Activated CD8-positive, alpha-beta memory T cell treated with anti-CD3 and anti-CD28 coated beads for 48 hours (primary cell): ENCODE measurements at regions not wholly inside any gene's neighbourhood (a gene's known extent, or its start where the extent isn't known, plus 50 kb on each side); places are given as distances from the start of the nearest gene placed in this dataset.

Experiments
- DNase-seq, 3 experiments: peaks; one replicate each; pipeline ENCODE4 v3.0.0-alpha.2; 2020; ENCODE audit warnings: low read depth in 2 of 3, low spot score in 2 of 3

- DNase-seq, result no peak
These were observed 239.6 kb upstream of the TRAM1L1 start for GRCh38 chr4:117324851-117325491.

GRCh38 chr4:117326091-117326490 is 240.7 kb upstream of the TRAM1L1 start:
- DNase-seq, result no peak

GRCh38 chr4:117327491-117327890 is 242.1 kb upstream of the TRAM1L1 start:
- no peak for DNase-seq

DNA sequence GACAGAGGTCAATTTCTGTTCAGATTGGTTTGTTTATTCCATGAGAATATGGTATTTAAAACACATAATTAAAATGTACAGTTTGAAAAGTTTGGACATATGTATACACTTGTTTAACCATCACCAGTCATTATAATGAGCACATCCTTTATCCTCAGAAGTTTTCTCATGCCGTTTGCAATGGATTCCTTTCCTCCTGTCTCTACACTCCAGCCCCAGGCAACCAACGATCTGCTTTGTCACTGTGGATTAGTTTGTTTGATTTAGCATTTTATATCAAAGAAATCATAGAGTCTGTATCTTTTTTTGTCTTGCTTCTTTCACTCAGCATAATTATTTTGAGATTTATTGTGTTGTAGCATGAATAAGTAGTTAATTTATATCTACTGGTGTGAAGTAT is 243.0 kb upstream of the TRAM1L1 start:
- DNase-seq, result no peak

DNA sequence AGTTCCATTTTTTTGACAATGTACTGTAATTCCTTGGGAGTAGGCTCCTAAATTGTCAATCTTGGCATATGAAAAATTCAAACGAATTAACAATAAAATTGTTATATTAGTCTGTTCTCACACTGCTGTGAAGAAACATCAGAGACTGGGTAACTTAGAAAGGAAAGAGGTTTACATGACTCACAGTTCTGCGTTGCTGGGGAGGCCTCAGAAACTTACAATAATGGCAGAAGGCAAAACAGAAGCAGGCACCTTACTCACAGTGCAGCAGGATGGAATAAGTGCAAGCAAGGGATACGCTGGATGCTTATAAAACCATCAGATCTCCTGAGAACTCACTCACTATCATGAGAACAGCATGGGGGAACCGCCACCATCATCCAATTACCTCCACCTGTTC is 246.4 kb upstream of the TRAM1L1 start:
- DNase-seq, result no peak

DNA sequence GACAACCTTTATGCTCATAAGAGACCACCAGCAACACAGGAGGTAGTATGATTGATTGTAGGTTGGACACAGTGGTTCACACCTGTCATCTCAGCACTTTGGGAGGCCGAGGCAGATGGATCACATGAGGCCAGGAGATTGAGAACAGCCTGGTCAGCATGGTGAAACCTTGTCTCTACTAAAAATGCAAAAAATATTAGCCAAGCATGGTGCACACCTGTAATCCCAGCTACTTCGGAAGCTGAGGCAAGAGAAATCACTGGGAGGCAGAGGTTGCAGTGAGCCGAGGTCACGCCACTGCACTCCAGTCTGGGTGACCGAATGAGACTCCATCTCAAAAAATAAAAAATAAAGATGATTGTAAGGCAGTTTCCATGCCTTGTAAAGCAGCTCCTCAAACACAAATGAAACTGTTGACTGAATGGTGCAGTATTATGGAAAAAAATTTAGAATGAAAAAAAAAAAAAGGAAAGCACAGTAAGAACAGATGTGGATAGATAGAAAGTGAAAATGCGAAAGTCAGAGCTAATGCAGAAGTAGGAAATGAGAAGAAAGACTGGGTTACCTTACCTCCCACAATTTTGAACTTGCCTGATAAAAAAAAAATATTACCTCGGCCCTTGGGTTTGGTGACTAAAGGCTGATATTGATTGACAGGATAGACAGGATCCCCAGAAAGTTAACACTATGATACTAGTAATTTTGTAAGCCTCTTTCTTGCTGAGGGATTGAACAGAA is 249.2 kb upstream of the TRAM1L1 start:
- no peak for DNase-seq

- DNase-seq, result no peak
These were observed 272.1 kb upstream of the TRAM1L1 start for GRCh38 chr4:117357437-117357836.

DNA sequence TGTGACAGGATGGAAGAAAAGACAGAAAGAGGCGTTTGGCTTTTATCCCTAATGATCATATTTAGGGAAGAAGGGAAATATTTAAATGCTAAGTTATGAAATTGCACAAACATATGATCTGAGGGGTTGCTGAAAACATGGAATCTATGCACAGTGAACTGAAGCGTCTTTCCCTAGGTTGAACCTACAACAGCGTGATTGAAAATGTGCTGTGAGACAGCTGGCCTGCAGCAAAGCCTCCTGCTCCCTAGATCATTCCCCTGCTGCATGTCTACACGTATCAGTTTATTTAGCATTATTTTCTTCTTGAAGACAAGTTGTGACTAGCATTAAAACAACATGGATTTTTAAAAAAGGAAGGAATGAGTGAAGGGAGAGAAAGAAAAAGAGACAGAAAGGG is 272.5 kb upstream of the TRAM1L1 start:
- no peak for DNase-seq

DNA sequence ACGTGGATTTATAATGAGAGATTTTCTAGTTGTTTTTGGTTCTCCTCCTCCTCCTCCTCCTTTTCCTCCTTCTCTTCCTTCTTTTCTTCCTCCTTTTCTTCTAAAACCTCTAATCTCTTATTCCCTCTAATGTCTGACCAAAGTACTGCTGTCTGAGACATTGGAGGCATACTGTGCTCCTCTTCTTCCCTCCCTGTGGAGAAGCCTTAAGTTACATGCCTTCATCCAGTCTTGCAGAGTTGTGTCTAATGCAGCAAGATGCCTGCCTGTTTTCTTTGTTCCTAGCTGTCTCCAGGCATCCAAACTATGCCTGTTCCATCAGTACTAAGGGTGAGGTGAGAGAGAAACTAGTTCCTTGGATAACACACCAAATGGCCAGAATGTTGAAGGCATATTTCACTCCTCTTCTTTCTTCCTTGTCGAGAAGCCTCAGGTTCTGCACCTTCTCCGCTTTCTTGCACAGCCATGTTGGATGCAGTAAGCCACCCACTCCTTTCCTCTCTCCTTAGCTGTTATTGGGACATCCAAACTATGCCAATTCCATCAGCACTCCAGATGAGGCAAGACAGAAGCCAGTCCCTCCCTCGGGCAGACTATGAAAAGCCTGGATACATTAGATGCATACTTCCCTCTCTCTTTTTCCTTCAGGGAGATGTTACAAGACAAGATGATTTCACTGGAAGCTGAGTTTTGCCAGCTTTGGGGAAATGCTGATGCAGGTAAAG is 285.7 kb upstream of the TRAM1L1 start:
- DNase-seq, result no peak

GRCh38 chr4:117375101-117375500 is 289.7 kb upstream of the TRAM1L1 start:
- no peak for DNase-seq

DNA sequence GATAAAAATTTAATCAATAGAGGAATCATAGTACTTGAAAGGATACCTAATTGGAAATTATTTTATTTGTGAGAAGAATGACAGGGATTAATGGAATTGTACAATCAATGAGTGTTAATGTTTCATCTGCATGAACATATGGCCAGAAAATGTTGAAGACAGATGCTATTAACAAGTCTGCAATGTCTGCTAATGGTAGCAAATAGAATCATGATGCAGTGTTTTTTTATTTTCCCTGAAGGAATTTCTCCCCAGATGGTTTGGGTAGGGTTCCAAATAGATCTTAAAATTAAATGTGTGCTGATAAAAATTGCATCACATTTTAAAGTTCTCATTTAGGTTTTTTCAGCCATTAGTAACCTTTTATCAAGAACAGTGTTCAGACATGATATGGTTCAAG is 291.3 kb upstream of the TRAM1L1 start:
- DNase-seq, result no peak

- DNase-seq, result no peak
These were observed 293.6 kb upstream of the TRAM1L1 start for GRCh38 chr4:117378942-117379341.

- DNase-seq, result no peak
These were observed 298.1 kb upstream of the TRAM1L1 start for GRCh38 chr4:117383468-117383867.

- DNase-seq, result no peak
These were observed 300.1 kb upstream of the TRAM1L1 start for GRCh38 chr4:117385526-117385925.

GRCh38 chr4:117387072-117387471 is 301.7 kb upstream of the TRAM1L1 start:
- no peak for DNase-seq

DNA sequence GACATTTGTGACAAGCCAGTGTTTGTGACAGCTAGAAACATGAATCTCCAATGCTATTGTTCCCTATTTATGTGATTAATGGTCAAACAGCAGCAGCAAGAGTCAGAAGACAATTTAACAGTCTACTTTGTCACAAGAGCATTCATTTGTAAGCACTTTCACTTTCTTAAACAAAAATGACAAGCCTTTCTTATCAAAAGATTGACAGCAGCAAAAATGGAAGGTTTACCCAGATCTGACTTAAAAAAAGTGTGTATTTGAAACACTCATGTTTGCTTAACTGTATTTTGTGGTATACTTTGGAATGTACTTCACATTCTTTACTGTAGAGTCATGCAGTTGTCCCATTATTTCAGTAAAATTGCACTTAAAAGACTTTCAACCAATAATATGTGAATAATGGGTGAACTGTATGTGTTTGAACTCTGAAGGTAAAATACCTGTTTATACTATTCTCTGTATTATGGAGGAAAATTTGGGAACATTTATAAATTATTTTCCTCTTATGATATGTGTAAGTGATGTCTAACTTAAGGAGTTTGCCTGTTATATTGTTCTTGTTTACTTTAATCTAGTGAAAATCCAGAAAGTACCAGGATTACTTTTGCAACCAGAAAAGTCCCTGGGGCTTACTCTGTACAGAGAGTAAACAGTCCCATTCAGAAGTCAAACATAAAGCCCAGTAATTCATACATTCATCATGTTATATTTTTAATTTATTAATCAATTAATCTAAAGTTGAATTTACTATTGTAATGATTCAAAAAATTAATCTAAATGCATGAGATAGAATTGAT is 314.9 kb upstream of the TRAM1L1 start:
- no peak for DNase-seq

DNA sequence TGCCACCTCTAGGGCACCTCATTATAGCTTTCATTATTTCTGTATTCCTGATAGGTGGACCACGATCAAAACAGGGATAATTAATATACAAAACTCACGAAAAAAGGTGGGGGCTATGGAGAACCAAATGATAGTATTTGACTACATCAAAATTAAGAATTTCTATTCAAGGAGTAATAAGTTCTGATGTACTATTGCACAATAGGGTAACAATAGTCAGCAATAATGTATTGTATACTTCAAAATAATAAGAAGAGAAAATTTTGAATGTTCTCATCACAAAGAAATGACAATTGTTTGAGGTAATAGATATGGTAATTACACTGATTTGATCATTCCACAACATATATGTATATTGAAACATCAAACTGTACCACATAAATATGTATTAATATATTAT is 327.3 kb upstream of the TRAM1L1 start:
- DNase-seq, result no peak

DNA sequence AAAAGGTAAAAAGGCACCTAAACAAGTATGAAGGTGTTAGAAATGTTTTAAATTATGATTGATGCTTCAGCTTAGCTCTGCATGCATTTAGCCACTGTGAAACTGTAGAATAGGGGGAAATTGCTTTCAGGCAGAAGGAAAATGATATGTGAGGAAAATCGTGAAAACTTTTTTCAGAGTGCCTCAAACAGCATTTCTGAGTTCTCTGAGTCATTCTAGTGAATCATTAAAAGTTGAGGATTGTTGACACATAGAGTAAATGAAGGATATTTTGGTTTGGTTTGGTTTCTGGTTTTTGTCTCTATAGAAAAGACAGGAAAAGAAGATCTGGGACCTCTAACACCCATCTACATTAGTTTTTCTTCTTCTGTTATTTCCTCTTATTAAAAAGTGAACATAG is 332.5 kb upstream of the TRAM1L1 start:
- no peak for DNase-seq

DNA sequence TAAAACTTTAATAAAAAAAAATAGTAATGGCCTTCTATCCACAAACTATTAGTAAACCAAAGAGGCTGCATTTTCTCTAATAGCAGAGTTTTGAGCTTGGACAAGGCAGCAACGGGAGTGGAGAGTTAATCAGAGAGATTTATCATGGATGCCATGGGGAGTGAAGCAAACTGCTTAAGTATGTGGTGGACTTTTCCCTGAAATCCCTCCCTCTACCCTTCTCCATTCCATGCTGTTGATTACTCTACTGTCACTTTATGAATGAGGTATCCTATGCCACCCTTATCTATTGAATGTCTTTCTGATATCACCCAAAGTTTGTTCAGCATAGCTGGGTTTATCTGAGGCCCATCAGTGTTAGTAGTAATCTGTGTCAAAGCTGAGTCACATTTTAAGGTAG is 335.6 kb upstream of the TRAM1L1 start:
- DNase-seq, result no peak

DNA sequence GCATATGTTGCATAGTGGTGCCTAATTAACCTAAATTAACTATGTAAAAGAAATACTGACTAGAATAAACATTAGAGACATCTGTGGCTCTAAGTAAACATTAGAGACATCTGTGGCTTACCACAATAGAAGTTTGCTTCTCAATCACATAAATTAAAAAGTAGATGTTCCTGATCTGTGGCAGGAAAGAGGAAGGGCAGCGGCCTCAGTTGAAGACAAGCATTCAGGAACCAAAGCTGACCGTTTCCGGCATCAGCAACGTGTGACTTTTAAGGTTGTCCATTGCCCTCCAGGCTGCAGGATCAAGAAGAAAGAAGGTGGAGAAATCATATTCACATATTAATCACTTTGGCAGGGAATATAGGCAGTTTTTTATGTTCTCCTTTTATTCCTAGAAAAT is 336.3 kb upstream of the TRAM1L1 start:
- no peak for DNase-seq

- DNase-seq, result no peak
These were observed 336.9 kb upstream of the TRAM1L1 start for GRCh38 chr4:117422297-117422696.

DNA sequence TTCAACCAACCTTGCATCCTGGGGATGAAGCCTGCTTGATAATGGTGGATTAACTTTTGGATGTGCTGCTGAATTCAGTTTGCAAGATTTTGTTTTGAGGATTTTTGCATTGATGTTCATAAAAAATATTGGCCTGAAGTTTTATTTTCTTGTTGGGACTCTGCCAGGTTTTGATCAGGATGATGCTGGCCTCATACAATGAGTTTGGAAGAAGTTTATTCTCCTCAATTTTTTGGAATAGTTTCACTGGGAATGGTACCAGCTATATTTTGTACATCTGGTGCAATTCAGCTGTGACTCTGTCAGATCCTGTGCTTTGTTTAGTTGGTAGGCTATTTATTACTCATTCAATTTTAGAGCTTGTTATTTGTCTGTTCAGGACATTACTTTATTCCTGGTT is 340.3 kb upstream of the TRAM1L1 start:
- DNase-seq, result no peak
